GM18861 (cell line): ENCODE measurements at regions not wholly inside any gene's neighbourhood (a gene's known extent, or its start where the extent isn't known, plus 50 kb on each side); places are given as distances from the start of the nearest gene placed in this dataset.
"Not testable (repeated sequence)": the region's sequence is repeated elsewhere in the genome, so short reads cannot be mapped to it uniquely, and the experiment has no call there.

Source experiments
- ATAC-seq: cut with Tn5 transposase; IDR thresholded peaks from one replicate; pipeline ENCODE4 v1.9.1; 2021; ENCODE audit not compliant: unreplicated experiment

DNA sequence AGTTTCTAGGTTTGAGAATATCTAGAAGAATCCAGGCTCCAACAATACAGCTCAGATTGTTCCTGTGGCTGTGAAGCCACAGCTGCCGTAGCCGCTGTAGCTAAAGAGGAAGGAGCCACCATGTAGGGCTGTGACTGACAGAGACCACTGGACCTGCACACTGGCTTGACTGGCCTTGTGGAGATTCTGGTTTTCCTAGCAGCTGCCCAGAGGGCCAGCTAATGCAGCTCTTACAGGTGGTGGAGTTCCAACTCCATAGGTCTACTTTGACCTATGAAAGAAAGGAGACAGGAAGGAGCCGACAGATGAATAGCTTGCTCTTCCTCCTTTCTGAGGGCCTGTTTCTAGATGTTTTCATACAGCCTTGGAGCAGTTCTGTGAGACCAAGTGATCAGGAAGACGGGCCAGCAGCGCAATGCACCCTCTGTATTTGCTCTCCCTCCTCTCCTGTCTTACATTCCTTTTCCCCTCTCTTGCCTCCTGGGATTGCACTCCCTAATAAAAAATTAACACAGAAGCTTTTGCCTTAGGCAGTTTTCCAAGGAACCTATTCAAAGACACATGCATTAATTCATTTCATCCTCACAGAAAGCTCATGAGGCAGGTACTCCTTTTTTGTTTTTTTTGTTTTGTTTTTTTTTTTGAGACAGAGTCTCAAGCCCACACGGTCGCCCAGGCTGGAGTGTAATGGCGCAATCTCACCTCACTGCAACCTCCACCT is 51.8 kb upstream of the MYB start:
- peak; percentile 23 for ATAC-seq

DNA sequence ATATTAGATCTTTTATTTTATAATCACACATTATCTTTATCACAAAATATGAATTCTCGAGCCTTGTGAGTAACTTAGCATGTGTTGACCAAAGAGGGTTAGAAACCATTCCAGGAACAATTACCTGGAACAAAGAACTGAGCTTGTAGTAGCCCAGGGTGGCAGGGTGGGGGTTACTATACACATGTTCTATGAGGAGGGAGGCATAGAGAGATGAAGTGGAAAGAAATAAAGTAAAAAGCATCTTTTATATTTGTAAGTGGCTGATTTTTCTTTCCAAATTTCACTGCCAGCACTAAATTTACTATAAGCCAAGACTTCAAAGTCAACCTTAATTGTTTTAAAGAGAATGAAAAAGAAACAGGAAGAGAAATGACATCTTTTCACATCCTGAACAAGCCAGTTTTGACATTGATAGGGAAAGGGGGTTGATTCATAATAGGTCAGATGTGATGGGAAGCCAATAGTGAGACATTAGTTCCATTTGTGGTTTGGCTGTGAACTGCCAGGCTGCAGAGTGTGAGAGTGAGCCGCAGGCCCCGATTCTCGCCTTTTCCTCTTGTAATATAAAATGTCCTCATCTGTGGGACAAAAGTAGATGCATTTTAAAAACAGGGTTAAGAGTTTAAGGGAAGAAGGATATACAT is 52.7 kb upstream of the MYB start:
- peak; percentile 79 for ATAC-seq

DNA sequence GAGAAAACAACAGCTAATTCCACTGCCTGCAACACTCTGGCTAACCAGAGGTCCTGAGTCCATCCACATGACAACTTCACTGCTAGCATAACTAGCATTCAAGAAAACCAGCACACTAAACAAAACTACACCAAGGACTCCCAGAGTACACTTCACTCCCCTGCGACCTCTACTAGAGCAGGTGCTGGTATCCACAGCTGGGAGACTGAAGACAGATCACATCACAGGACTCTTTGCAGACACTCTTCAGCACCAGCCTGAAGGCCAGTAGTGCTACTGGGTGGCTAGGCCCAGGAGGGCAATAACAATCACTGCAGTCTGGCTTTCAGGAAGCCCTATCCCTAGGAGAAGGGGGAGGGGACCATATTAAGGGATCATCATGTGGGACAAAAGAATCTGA is 54.4 kb upstream of the MYB start:
- ATAC-seq = no peak

DNA sequence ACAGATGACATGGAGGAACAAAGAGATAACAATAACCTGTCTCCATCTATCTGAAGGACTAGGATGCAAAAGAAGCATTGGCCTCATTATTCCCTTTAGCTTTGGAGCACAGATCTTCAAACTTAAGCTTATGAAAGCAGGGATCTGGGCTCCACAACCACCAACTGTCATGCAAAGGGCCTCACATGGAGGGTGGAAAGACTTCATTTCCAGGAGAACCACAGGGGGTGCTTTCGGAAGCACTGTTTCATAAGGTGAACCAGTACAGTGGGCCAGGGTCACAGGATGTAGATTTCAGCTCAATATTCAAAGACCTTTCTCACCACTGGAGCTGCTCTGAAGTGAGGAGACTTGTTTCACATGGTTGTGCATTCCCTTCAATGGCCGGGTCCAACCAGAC is 55.1 kb upstream of the MYB start:
- ATAC-seq = no peak

DNA sequence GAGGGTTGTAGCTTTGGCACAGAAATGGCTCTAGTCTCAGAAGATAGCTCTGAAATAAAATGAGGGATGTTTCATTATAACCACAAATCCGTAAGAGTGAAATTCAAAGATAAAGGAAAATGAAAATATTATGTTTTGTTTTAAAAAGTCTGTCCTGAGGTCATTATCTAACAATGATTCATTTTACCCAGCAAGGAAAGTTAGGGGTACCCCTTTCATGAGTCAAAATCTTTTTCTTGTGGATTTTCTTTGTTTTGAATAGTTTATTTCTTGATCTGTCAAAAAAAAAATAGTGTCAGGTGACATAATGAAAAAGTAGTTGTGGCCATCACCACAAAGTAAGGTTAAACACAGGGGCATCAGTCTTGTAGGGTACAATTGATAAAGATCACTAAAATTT is 59.7 kb upstream of the MYB start:
- ATAC-seq = no peak

DNA sequence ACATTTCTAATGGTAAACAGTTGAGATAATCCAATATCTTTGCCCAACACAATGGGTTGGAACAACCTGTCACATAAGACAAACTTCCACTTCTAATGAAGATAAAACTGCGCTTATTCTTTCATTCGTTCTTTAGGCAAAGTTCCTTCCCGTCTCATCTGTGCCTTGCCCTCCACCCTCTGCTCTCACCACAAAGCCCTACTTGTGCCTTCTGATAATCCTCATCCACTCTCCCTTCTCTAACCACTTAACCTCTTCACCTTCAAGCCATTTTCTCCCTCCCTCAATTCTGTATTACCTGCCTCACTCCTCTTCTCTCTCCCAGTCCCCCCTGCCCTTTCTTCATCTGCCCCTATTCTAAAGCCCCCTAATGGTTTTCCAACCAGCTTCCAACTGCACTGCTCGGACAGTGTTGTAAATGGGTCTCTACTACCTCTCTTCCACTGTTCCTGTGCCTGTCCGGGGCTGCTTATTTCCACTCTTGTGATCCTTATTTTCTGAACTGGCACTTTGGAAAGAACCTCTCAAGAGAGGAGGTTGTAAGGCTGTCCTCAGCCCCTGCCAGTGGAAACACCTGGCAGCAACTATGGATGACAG is 62.9 kb upstream of the MYB start:
- no peak for ATAC-seq

DNA sequence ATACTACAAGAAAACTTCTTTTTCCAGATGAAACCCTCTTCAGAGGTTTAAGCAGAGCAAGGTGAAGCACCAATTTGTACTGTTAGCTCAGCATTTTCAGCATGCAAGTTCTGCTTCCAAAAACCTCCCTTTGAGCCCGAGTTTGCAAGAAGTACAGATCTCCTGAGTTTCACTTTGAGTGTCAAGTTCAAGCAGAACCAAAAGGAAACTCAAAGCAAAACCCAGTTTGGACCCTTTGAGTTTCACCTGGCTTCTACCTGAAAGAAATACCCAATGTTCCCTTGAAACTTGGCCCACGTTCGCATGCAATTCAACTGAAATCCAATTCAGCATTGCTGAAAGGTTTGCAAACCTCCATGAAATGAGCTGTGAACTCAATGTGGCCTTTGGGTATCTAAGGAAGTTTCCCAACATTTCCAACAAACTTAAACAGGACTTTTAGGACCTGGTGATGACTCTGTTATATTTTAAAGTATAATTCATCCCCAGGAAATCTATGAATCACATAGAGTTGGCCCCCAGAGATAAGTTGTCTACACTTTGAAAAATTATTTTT is 62.9 kb upstream of the HBS1L start:
- no peak for ATAC-seq

DNA sequence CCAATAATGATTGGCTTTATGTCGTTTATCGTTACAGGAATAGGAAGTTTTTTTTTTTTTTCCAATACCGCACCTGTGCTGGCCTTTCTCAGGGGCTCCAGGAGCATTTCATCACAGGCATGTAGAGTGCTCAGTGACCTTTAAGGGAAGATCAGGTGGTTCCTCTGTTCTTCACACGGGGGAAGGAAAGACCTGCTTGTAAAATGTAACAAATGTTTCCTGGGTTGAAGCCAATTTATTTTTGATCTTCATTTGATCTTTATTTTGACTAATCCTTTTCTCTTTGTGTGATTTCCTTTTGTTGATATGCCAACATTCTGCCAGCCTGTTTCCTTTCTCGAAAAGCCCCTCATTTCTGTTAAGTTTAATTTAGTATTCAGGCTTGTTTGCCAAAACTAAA is 61.9 kb upstream of the HBS1L start:
- ATAC-seq = no peak

DNA sequence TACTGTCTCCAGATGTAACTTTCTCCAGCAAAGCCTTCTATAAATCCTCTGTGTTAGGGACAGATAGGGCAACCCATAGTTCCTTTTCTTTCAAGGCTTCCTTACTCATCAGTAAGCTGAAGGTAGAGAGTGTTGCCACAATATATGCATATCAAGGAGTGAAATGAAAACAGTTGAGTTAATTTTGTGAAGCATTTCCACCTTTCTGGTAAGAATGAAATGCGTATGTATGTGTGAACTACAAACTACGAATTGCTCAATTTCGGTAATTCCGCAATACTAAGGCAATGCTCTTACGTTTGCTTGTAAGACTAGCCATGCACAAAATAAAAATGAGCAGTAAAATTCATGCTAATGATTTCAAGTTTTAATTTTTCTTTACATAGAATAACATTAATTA is 61.2 kb upstream of the HBS1L start:
- ATAC-seq = no peak

DNA sequence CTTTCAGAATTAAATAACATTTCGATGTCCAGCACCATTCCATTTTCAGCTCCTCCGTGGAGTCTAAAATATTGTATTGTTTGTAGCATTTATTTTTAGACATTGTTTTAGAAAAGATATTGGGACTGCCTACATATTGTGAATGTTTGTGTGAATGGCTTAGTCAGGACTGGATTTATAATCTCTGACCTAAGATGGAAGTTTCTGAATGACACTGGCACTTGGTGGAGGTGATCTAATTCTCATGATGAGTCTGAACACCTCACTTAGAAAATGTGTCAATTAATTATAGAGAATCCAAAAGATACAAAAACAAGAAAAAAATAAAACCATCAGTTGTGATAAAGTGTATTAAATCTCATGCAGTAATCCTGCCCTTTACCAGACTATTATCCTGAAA is 60.8 kb upstream of the HBS1L start:
- no peak for ATAC-seq

DNA sequence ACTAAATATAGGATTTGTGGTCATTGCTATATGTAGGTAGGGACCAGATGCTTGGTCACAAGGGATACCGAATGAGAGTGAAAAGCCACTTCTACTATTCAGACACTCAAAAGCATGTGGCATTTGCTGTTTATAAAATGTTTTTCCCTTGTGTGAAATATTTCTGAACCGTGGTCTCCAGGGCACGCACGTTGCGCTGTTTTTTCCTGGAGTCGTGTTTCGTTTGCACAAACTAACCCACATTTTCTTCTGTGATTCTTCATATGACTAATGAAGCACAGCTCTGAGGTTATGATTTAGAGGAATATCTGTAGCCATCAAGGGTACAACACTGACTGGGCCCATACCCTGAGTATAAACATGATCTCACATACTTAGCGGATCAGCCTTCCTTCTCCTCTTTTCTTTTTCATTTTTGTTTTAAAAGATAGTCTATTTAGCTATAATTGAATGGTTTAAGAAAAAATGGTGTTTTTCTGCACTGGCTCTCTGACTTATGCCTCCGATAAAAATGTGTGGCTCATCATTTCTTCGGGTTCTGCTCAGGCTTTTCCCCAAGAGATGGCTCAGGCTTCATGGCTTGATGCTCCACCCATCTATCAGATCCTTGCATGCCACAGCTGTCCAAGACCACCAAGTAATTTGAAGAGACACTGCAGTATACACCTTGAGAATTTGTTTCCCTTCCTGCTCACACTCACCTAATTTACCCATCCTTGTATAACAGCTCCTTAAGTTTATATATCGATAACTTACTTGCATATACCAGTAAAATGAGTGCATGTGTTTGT is 59.9 kb upstream of the HBS1L start:
- ATAC-seq = peak; percentile 58

DNA sequence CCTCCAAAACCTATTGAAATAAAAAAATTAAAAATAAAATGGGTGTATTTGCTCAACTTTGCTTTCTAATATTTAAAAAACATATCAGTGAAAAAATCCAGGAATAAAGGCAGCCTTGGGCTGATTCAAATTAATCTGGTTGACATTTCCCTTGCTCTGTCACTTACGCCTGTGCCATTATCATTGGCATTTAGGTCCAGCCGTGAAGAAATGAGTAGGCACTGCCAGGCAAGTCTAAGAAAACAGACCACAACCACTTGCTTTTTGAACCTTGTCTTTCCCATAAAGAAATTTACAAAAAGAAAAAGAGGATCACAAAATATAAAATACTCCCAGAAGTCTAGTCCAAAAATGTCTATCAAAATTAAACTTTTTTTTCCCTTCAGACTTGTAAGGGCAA is 59.2 kb upstream of the HBS1L start:
- no peak for ATAC-seq

DNA sequence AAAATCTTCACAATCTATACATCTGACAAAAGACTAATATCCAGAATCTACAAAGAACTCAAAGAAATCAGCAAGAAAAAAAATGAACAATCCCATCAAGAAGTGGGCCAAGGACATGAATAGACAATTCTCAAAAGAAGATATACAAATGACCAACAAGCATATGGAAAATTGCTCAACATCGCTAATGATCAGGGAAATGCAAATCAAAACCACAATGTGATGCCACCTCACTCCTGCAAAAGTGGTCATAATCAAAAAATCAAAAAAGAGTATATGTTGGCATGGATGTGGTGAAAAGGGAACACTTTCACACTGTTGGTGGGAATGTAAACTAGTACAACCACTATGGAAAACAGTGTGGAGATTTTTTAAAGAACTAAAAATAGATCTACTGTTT is 58.3 kb upstream of the HBS1L start:
- not testable (repeated sequence) for ATAC-seq

DNA sequence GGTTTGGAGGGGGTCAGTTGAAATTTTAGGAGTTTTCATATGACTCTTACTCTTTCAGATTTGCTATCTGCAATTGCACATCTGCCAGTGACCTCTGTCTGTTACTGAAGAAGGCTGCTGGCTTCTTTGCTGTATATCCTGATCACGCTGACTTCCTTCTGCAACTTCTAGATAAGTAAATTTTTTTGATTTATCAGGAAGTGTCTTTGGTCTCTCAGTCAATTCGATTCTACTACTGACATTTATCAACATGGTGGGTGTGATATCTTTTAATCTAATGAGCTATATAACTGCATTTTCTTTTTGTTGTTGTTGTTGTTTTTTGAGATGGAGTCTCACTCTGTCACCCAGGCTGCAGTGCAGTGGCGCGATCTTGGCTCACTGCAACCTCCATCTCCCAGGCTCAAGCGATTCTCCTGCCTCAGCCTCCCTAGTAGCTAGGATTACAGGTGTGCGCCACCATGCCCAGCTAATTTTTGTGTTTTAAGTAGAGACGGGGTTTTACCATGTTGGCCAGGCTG is 55.7 kb upstream of the HBS1L start:
- ATAC-seq = not testable (repeated sequence)

DNA sequence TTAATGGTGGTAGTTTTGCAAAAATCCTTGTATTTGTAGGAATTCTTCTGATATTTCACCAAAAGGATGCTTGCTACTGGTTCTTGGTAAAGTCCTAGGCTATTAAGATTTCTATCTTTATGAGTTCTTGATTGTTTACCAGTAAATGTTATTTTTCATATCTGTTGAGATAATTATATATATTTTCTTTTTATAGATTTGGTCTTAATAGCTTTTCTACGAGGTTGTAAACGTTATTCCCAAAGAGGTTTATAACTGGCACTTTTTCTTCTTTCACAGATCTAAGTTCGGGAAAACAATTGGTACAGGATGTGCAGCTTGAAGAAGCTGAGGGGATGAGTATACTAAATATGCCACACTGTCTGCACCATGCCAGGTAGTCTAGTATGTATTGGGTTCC is 55.1 kb upstream of the HBS1L start:
- ATAC-seq = no peak

DNA sequence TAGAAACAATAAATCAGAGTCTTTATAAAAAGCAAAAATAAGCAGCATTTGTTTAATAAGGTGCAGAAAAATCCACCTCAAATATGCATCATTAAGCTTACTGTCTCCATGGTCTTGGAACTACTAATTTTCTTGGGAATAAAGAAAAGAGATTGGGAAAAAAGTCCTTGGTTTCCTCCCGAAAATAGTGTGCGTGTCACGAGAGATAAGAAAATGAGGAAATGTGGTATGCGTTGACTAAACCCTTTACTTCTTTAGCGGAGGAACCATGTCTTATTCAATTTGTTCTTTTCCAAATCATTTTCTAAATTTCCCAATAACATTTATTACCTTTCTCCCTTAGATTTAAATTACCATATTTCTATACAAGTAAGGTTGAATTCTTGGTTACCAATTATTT is 54.1 kb upstream of the HBS1L start:
- no peak for ATAC-seq

DNA sequence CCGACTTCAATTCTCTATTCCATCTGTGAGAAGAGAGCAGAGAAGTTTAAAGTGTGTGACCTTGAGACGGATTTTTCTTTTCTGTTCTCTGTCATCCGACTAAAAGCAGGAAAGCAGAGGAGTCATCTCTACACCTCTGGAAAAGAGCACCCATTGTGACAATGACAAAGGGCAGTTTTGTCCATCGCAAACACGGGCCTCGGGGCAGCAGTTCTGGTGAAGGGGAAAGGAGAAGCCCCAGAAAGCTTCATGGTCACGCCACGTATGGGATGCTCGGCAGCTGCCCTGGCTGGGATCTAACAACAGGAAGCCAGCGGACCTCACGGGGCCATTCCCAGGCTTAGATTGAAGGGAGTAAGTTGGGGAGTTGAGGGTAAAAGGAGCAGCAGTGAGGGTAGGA is 52.0 kb upstream of the HBS1L start:
- ATAC-seq = no peak

DNA sequence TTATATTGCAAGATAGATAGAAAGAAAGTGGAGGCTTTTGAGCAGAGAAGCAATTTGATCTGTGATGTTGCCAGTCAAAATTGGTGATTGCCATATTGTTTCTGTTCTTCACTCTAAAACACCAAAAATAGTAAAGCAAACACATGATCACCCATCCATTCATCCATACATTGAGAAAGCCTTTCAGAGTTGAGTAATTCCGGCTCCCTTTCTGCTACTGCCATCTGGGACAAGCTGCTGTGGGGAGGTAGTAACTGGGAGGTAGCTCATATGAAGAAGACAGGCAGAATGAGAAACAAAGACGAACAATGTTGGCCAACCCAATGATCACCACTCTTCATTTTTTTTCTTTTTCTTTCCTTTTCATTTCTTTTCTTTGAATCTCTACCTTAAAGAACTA is 51.1 kb upstream of the HBS1L start:
- ATAC-seq = no peak

DNA sequence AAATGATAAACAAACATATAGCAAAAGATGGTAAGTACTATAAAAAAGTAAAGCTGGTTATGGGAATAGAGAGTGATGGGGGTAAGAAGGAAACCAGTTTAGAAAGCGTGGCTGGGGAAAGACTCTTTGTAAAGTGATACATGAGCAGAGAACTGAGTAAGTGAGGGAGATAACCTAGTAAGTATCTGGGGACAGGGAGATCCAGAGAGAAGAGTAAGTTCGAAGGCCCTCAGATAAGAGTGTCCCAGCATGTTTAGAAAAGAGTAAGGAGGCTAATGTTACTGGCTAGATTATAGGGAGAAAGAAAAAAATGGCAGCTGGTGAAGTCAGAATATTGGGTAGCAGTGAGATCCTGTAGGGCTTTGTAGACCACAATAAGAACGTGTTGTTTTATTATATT is 50.7 kb upstream of the HBS1L start:
- no peak for ATAC-seq
